ENCODE measurements at regions not wholly inside any gene's neighbourhood (a gene's known extent, or its start where the extent isn't known, plus 50 kb on each side); places are given as distances from the start of the nearest gene placed in this dataset.
"Not testable (repeated sequence)": the region's sequence is repeated elsewhere in the genome, so short reads cannot be mapped to it uniquely, and the experiment has no call there.

- not testable (repeated sequence) for H3K27me3 ChIP-seq (ENCODE audit: insufficient read depth, low read length); H3K9me3 ChIP-seq (ENCODE audit: insufficient read depth, low read depth, low read length); H3K9ac ChIP-seq (ENCODE audit: low read depth, low read length)
Measured at GRCh38 chr1:206351276-206352052, 118.8 kb upstream of the IKBKE start.

GRCh38 chr1:206356310-206356709 is 114.0 kb upstream of the IKBKE start:
- H3K27me3 ChIP-seq (ENCODE audit: insufficient read depth, low read length); H3K36me3 ChIP-seq (ENCODE audit: insufficient read depth, low read depth, low read length); H3K4me3 ChIP-seq (ENCODE audit: low read length); H3K4me1 ChIP-seq (ENCODE audit: insufficient read depth, low read length); H3K9ac ChIP-seq (ENCODE audit: low read depth, low read length); H3K27ac ChIP-seq (ENCODE audit: low read length); H3K9me3 ChIP-seq (ENCODE audit: insufficient read depth, low read depth, low read length): not testable (repeated sequence)

More at GRCh38 chr1:206351276-206352052, 118.8 kb upstream of the IKBKE start:
- H3K27ac ChIP-seq (ENCODE audit: low read length); H3K4me3 ChIP-seq (ENCODE audit: low read length); H3K4me1 ChIP-seq (ENCODE audit: insufficient read depth, low read length); H3K36me3 ChIP-seq (ENCODE audit: insufficient read depth, low read depth, low read length): not testable (repeated sequence)

DNA sequence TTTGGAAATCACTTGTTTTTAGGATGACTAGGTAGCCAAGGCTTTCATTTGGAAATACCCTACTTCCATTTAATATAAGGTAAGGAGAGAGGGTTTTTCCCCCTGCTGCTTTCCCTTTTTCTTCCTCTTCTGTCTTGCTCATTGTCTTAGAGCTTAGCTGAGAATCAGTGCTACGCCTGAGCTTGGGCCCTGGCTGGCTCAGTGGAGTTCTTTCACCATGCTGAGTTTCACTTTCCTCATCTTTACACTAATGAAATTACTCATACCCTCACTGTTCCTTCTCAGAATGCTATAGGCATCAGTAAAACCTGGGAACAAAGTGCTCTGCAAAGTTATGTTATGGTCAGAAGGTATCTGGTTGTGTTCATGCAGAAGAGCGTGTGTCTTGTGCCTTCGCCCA is 112.3 kb upstream of the IKBKE start:
- not testable (repeated sequence) for H3K4me3 ChIP-seq (ENCODE audit: low read length); H3K27ac ChIP-seq (ENCODE audit: low read length); H3K9ac ChIP-seq (ENCODE audit: low read depth, low read length); H3K9me3 ChIP-seq (ENCODE audit: insufficient read depth, low read depth, low read length); H3K27me3 ChIP-seq (ENCODE audit: insufficient read depth, low read length); H3K36me3 ChIP-seq (ENCODE audit: insufficient read depth, low read depth, low read length); H3K4me1 ChIP-seq (ENCODE audit: insufficient read depth, low read length)

GRCh38 chr1:206358771-206359170 is 111.5 kb upstream of the IKBKE start:
- not testable (repeated sequence) for H3K9me3 ChIP-seq (ENCODE audit: insufficient read depth, low read depth, low read length); H3K27me3 ChIP-seq (ENCODE audit: insufficient read depth, low read length); H3K4me1 ChIP-seq (ENCODE audit: insufficient read depth, low read length); H3K9ac ChIP-seq (ENCODE audit: low read depth, low read length); H3K27ac ChIP-seq (ENCODE audit: low read length); H3K36me3 ChIP-seq (ENCODE audit: insufficient read depth, low read depth, low read length); H3K4me3 ChIP-seq (ENCODE audit: low read length)

GRCh38 chr1:206359377-206359776 is 110.9 kb upstream of the IKBKE start:
- H3K27ac ChIP-seq (ENCODE audit: low read length); H3K27me3 ChIP-seq (ENCODE audit: insufficient read depth, low read length); H3K4me3 ChIP-seq (ENCODE audit: low read length); H3K36me3 ChIP-seq (ENCODE audit: insufficient read depth, low read depth, low read length); H3K4me1 ChIP-seq (ENCODE audit: insufficient read depth, low read length); H3K9ac ChIP-seq (ENCODE audit: low read depth, low read length); H3K9me3 ChIP-seq (ENCODE audit: insufficient read depth, low read depth, low read length): not testable (repeated sequence)

DNA sequence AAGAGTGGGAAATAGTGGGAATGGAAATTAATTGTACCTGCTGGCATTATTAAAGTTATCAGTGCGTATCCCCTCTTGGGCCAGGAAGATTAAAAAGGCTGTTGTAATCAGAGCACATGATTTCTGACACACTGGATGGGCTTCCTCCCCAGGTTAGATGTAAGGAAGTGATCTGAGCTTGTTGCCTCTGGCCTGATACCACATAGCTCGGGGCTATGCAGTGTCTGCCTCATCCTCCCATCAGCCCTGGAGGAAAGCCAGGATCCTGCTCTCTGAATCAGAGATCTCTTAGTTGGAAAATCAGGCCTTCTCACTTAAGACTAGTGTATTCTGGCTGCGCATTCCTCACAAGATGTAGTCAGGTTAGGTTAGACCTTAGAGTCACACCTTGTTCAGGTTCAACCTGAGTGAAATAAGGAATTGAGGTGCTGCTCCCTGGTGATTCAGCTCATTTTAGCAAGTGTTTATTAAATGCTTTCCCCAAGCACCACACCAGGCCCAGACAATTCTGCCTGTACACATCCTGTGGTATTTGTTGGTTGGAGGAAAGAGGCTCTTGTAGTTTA is 108.2 kb upstream of the IKBKE start:
- not testable (repeated sequence) for H3K9me3 ChIP-seq (ENCODE audit: insufficient read depth, low read depth, low read length); H3K4me3 ChIP-seq (ENCODE audit: low read length); H3K4me1 ChIP-seq (ENCODE audit: insufficient read depth, low read length); H3K27ac ChIP-seq (ENCODE audit: low read length); H3K27me3 ChIP-seq (ENCODE audit: insufficient read depth, low read length); H3K9ac ChIP-seq (ENCODE audit: low read depth, low read length); H3K36me3 ChIP-seq (ENCODE audit: insufficient read depth, low read depth, low read length)

DNA sequence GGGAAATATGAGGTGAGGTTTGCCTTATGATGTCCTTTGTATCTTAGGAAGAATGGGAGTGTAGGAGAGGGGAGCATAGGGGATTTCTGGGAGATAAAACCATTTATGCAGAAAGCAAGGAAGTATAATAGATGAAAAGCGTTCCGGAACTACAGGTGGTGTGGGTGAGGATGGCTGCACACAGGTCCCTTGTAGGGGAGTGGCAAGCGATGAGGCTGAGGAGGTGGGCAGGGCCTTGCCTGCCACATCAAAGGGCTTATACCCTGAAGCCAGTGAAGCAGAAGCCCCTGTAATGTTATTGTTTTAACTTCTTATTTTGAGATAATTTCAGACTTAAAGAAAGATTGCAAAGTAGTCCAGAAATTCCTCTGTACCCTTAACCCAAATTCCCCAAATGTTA is 107.3 kb upstream of the IKBKE start:
- not testable (repeated sequence) for H3K9ac ChIP-seq (ENCODE audit: low read depth, low read length); H3K27me3 ChIP-seq (ENCODE audit: insufficient read depth, low read length); H3K27ac ChIP-seq (ENCODE audit: low read length); H3K4me1 ChIP-seq (ENCODE audit: insufficient read depth, low read length); H3K36me3 ChIP-seq (ENCODE audit: insufficient read depth, low read depth, low read length); H3K9me3 ChIP-seq (ENCODE audit: insufficient read depth, low read depth, low read length); H3K4me3 ChIP-seq (ENCODE audit: low read length)

DNA sequence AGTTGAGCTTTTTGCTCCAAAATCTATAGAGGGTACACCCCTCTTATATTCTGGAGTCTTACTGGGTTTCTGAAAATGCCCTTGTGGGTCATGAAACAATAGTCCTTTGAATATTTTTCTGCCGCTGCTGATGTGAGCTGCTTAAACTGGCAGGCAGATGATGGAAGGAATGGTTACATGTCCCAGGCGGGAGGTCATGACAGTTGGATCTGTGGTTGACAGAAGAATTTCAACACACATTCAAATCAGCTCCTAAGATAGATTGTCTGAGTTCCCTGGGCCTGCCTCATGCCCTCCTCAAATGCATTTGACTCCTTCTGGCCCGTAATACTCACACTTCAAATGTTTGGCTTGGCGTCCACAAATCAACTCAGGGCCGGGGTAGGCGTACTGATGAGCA is 105.0 kb upstream of the IKBKE start:
- H3K36me3 ChIP-seq (ENCODE audit: insufficient read depth, low read depth, low read length); H3K9ac ChIP-seq (ENCODE audit: low read depth, low read length); H3K27ac ChIP-seq (ENCODE audit: low read length); H3K27me3 ChIP-seq (ENCODE audit: insufficient read depth, low read length); H3K4me1 ChIP-seq (ENCODE audit: insufficient read depth, low read length); H3K9me3 ChIP-seq (ENCODE audit: insufficient read depth, low read depth, low read length); H3K4me3 ChIP-seq (ENCODE audit: low read length): not testable (repeated sequence)

DNA sequence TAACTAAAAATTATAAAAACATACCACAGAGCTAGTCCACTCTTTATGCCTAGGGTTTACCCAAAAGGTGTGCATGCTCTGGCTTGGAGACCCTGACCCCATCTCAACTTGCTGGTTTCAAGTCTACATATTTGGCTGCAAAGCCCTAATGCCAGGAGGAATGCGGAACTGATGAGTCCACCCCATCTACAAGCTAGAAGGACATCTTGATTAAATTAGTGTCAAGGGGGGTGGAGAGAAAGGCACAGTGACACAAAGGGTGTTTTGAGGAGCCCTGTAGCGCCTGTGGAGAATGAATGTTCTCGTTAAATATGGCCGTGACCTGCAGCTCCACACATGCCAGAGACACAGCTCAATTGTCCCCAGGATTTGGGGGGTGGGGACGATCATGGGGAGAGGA is 104.1 kb upstream of the IKBKE start:
- not testable (repeated sequence) for H3K36me3 ChIP-seq (ENCODE audit: insufficient read depth, low read depth, low read length); H3K4me1 ChIP-seq (ENCODE audit: insufficient read depth, low read length); H3K9me3 ChIP-seq (ENCODE audit: insufficient read depth, low read depth, low read length); H3K9ac ChIP-seq (ENCODE audit: low read depth, low read length); H3K27ac ChIP-seq (ENCODE audit: low read length); H3K27me3 ChIP-seq (ENCODE audit: insufficient read depth, low read length); H3K4me3 ChIP-seq (ENCODE audit: low read length)

DNA sequence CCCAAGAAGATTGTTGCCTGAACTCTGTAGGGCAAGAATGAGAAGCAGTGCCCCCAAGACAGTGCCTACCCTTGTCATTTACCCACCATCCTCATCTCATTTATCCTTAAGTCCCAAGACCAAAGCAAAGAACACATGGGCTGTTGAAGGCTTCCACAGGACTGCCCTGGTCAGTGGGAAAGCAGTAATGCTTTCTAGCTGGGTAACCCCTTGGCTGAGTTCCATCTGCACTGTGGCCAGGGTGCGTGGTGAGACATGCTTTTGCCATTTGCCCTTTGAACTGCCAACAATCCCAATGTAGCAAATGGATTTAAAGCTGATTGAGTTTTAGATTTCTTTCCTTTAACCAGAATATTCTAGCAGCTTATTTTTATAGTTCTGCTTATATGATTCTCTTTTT is 103.5 kb upstream of the IKBKE start:
- not testable (repeated sequence) for H3K4me1 ChIP-seq (ENCODE audit: insufficient read depth, low read length); H3K4me3 ChIP-seq (ENCODE audit: low read length); H3K36me3 ChIP-seq (ENCODE audit: insufficient read depth, low read depth, low read length); H3K9me3 ChIP-seq (ENCODE audit: insufficient read depth, low read depth, low read length); H3K27ac ChIP-seq (ENCODE audit: low read length); H3K27me3 ChIP-seq (ENCODE audit: insufficient read depth, low read length); H3K9ac ChIP-seq (ENCODE audit: low read depth, low read length)

GRCh38 chr1:206367955-206368622 is 102.2 kb upstream of the IKBKE start:
- H3K27ac ChIP-seq (ENCODE audit: low read length); H3K4me1 ChIP-seq (ENCODE audit: insufficient read depth, low read length); H3K4me3 ChIP-seq (ENCODE audit: low read length); H3K9me3 ChIP-seq (ENCODE audit: insufficient read depth, low read depth, low read length); H3K9ac ChIP-seq (ENCODE audit: low read depth, low read length); H3K36me3 ChIP-seq (ENCODE audit: insufficient read depth, low read depth, low read length); H3K27me3 ChIP-seq (ENCODE audit: insufficient read depth, low read length): not testable (repeated sequence)

DNA sequence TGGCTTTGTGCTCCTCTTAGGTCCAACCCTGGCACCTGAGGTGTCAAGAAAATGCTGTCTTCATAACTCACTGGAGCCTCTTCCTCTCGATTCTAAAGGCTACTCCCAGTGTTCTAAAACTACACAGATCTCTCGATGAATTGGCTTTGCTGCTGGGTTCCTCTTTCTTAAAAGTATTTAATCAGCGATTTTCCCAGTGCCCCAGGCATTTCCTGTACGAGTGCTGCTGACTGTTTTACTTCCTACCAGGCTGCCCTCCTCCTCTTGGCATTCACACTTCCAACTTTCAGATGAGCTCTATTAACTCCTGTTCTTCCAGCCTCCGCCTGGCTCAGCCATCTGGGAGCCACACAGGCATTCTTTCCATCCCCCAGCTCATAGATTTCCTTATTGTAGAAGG is 95.6 kb upstream of the IKBKE start:
- H3K27me3 ChIP-seq (ENCODE audit: insufficient read depth, low read length); H3K9me3 ChIP-seq (ENCODE audit: insufficient read depth, low read depth, low read length); H3K4me1 ChIP-seq (ENCODE audit: insufficient read depth, low read length); H3K27ac ChIP-seq (ENCODE audit: low read length); H3K9ac ChIP-seq (ENCODE audit: low read depth, low read length); H3K36me3 ChIP-seq (ENCODE audit: insufficient read depth, low read depth, low read length); H3K4me3 ChIP-seq (ENCODE audit: low read length): not testable (repeated sequence)

All from iPS-20b (cell line).